ENCODE measurements at regions not wholly inside any gene's neighbourhood (a gene's known extent, or its start where the extent isn't known, plus 50 kb on each side); places are given as distances from the start of the nearest gene placed in this dataset.

DNA sequence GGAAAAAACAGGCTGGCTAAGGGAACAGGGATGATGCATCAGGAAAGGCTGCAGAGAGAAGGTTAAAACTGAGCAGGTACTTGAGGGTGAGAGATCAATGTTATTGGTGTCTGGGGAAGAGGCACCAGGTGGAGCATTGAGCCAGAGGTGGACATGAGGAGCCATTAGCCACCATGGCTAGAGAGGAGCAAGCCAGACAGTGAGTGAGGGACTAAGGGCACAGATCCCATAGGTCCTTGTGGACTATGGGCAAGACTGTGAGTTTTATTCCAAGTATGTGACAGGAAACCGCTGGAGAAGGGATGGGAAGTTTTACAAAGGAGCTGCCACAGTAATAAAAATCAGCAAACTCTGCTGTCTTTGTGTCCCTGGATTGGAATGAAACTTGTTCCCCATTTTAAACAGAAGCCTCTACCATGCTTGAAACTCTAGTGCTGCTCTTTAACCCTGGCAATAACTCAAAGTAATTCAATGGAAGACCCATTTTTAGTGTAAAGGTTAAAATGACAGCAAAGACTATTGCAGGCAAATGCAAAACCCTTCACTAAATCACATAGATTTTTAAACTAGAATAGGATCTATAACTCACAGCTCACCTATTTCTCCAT, 349.8 kb downstream of the ENC1 start:
- TF ChIP-seq, protein P1, sequence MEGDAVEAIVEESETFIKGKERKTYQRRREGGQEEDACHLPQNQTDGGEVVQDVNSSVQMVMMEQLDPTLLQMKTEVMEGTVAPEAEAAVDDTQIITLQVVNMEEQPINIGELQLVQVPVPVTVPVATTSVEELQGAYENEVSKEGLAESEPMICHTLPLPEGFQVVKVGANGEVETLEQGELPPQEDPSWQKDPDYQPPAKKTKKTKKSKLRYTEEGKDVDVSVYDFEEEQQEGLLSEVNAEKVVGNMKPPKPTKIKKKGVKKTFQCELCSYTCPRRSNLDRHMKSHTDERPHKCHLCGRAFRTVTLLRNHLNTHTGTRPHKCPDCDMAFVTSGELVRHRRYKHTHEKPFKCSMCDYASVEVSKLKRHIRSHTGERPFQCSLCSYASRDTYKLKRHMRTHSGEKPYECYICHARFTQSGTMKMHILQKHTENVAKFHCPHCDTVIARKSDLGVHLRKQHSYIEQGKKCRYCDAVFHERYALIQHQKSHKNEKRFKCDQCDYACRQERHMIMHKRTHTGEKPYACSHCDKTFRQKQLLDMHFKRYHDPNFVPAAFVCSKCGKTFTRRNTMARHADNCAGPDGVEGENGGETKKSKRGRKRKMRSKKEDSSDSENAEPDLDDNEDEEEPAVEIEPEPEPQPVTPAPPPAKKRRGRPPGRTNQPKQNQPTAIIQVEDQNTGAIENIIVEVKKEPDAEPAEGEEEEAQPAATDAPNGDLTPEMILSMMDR (IDR thresholded peaks at IDR 0.05) = no peak
- no peak for TF ChIP-seq POLR2A (IDR thresholded peaks at IDR 0.05)

Data from testis (tissue), 2 donors.